ENCODE measurements at regions not wholly inside any gene's neighbourhood (a gene's known extent, or its start where the extent isn't known, plus 50 kb on each side); places are given as distances from the start of the nearest gene placed in this dataset.

DNA sequence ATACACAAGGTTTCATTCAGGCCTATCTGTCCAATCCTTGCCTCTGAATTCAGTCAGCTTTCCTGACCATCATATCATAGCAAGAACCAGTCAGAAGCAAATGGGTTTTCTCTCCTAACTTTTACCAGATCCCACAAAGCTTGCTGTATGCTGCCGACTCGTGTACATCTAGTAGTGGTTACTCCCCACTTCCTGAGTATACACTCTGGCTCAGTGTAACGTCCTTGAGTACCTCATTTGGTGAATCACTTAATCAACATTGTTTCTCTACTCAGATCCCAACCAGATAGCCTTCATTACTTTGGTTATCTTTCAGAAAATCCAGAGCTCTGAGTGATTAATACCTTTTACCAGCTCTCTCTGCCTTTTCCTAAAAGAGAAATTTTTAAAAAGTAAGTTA lies 728.2 kb downstream of the GALC start:
- H4K20me1 ChIP-seq (ENCODE audit: control insufficient read depth, insufficient read depth) = no peaks in the 10 kb centered on the region
- H3K4me2 ChIP-seq (ENCODE audit: control insufficient read depth, insufficient read depth) = no peak overlapping the region
- no peaks in the 10 kb centered on the region for H3K79me2 ChIP-seq (ENCODE audit: control insufficient read depth, insufficient read depth, low read length)
- DNase-seq (ENCODE audit: low read depth, low spot score) (no peak), ATAC-seq (no peak), FAIRE-seq (no peak)
- TF ChIP-seq, protein P1, sequence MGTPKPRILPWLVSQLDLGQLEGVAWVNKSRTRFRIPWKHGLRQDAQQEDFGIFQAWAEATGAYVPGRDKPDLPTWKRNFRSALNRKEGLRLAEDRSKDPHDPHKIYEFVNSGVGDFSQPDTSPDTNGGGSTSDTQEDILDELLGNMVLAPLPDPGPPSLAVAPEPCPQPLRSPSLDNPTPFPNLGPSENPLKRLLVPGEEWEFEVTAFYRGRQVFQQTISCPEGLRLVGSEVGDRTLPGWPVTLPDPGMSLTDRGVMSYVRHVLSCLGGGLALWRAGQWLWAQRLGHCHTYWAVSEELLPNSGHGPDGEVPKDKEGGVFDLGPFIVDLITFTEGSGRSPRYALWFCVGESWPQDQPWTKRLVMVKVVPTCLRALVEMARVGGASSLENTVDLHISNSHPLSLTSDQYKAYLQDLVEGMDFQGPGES (IDR thresholded peaks at IDR 0.05) = no peak
- TF ChIP-seq NR2F1 (conservative IDR thresholded peaks at IDR 0.05) = no peak
- no peak for TF ChIP-seq SMC3 (IDR thresholded peaks at IDR 0.05; ENCODE audit: borderline replicate concordance, low read length)
- TF ChIP-seq TARDBP (IDR thresholded peaks at IDR 0.05; ENCODE audit: borderline replicate concordance) = no peak
- no peak for TF ChIP-seq MYC (IDR thresholded peaks at IDR 0.05; ENCODE audit: insufficient read depth, insufficient read length, insufficient replicate concordance, low read length, severe bottlenecking)
- no peak for TF ChIP-seq JUNB (IDR thresholded peaks at IDR 0.05)
- TF ChIP-seq, protein P2, sequence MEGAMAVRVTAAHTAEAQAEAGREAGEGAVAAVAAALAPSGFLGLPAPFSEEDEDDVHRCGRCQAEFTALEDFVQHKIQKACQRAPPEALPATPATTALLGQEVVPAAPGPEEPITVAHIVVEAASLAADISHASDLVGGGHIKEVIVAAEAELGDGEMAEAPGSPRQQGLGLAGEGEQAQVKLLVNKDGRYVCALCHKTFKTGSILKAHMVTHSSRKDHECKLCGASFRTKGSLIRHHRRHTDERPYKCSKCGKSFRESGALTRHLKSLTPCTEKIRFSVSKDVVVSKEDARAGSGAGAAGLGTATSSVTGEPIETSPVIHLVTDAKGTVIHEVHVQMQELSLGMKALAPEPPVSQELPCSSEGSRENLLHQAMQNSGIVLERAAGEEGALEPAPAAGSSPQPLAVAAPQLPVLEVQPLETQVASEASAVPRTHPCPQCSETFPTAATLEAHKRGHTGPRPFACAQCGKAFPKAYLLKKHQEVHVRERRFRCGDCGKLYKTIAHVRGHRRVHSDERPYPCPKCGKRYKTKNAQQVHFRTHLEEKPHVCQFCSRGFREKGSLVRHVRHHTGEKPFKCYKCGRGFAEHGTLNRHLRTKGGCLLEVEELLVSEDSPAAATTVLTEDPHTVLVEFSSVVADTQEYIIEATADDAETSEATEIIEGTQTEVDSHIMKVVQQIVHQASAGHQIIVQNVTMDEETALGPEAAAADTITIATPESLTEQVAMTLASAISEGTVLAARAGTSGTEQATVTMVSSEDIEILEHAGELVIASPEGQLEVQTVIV (IDR thresholded peaks at IDR 0.05; ENCODE audit: borderline replicate concordance, partially characterized antibody) = no peak
- no peak for TF ChIP-seq SUPT20H (IDR thresholded peaks at IDR 0.05; ENCODE audit: borderline replicate concordance, control insufficient read depth, low read depth, low read length)
- TF ChIP-seq SP1 (IDR thresholded peaks at IDR 0.05; ENCODE audit: low read depth, low read length) = no peak
- no peak for TF ChIP-seq DPF2 (IDR thresholded peaks at IDR 0.05)
- no peak for TF ChIP-seq TBL1XR1 (IDR thresholded peaks at IDR 0.05; ENCODE audit: low read depth, low read length)
- intact Hi-C loops (cut with micrococcal nuclease; ENCODE audit: unreplicated experiment) (no loop called here), in situ Hi-C loops (cut with MboI) (no loop called here)
- ChIA-PET RAD21 (ENCODE audit: unreplicated experiment) (no interaction called here), POLR2A (no interaction called here), SMC1A (ENCODE audit: uncharacterized antibody, unreplicated experiment) (interaction anchor here (0.8 kb wide), 1 partner anchor 32 kb away, joined by 3 read pairs; no protein-coding TSS in a partner anchor), CTCF (no interaction called here)
- H3K9ac ChIP-seq (ENCODE audit: control insufficient read depth, insufficient read depth, low read length) = no peak overlapping the region
- no peaks in the 10 kb centered on the region for H3K4me1 ChIP-seq (ENCODE audit: control insufficient read depth, insufficient read depth, low read length)
- no peak overlapping the region for H3K4me3 ChIP-seq
- 49% methylated on average over 3 of the region's 3 CpGs for WGBS (ENCODE audit: insufficient coverage, insufficient replicate concordance, low lambda C conversion rate, missing lambda C conversion rate)
- H3K27ac ChIP-seq (ENCODE audit: control insufficient read depth, insufficient read depth) = no peak overlapping the region
- no peaks in the 10 kb centered on the region for H3K36me3 ChIP-seq (ENCODE audit: control insufficient read depth in 2 of 2, insufficient read depth in 2 of 2, low read length in 1 of 2)
- H3K27me3 ChIP-seq (replicated peaks in 1 of 2; ENCODE audit: control insufficient read depth in 2 of 2, insufficient read depth in 2 of 2, low read length in 1 of 2) = no peaks in the 10 kb centered on the region
- H2AFZ ChIP-seq (ENCODE audit: control insufficient read depth, low read depth, low read length) = no peak overlapping the region
- no peaks in the 10 kb centered on the region for H3K9me3 ChIP-seq (replicated peaks; ENCODE audit: control insufficient read depth, insufficient read depth, low read length)
- no TSS peak for BruUV-seq (replicated peaks)
